ENCODE measurements at regions not wholly inside any gene's neighbourhood (a gene's known extent, or its start where the extent isn't known, plus 50 kb on each side); places are given as distances from the start of the nearest gene placed in this dataset.

DNA sequence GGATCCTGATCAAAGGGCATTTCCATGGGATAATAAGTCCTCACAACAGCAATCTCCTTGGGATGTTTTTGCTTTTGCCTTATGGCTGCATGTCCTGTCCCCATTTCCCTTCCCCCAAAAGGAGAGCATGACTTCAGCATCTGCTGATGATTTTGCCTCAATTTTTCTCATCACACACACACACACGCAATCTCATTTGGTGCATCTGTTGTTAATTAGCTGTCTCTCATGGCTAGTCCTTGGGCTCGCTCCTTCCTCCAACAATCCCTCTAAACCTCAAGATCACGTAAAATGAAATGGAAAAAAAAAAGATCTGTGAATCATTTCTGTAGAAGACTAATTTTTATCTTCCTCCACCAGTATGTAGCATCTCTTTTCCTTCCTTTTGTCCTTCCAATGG lies 153.6 kb downstream of the RBMX2 start:
- Histone ChIP-seq H3K9ac (ENCODE audit: low read length) (no peak overlapping the region), H3K4me3 (ENCODE audit: low read length) (no peak overlapping the region), H3K4me1 (ENCODE audit: low read length) (peaks cover 34% of the 10 kb centered on the region), H3K36me3 (replicated peaks; ENCODE audit: low read depth, low read length) (no peaks in the 10 kb centered on the region), H3K4me2 (ENCODE audit: low read length) (no peak overlapping the region), H4K20me1 (ENCODE audit: insufficient read depth, low read length) (no peaks in the 10 kb centered on the region), H2AFZ (ENCODE audit: low read depth, low read length) (no peak overlapping the region), H3K27ac (ENCODE audit: low read length) (no peak overlapping the region), H3K79me2 (ENCODE audit: low read length) (no peaks in the 10 kb centered on the region), H3K27me3 (ENCODE audit: low read depth, low read length) (peaks cover 24% of the 10 kb centered on the region), H3K9me3 (ENCODE audit: insufficient read depth, low read length) (no peaks in the 10 kb centered on the region)
- no peak for TF ChIP-seq EZH2phosphoT487 (IDR thresholded peaks at IDR 0.05; ENCODE audit: low read depth)
- TF ChIP-seq, protein P1, sequence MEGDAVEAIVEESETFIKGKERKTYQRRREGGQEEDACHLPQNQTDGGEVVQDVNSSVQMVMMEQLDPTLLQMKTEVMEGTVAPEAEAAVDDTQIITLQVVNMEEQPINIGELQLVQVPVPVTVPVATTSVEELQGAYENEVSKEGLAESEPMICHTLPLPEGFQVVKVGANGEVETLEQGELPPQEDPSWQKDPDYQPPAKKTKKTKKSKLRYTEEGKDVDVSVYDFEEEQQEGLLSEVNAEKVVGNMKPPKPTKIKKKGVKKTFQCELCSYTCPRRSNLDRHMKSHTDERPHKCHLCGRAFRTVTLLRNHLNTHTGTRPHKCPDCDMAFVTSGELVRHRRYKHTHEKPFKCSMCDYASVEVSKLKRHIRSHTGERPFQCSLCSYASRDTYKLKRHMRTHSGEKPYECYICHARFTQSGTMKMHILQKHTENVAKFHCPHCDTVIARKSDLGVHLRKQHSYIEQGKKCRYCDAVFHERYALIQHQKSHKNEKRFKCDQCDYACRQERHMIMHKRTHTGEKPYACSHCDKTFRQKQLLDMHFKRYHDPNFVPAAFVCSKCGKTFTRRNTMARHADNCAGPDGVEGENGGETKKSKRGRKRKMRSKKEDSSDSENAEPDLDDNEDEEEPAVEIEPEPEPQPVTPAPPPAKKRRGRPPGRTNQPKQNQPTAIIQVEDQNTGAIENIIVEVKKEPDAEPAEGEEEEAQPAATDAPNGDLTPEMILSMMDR (IDR thresholded peaks at IDR 0.05; ENCODE audit: low read depth, low read length), result no peak

DNA sequence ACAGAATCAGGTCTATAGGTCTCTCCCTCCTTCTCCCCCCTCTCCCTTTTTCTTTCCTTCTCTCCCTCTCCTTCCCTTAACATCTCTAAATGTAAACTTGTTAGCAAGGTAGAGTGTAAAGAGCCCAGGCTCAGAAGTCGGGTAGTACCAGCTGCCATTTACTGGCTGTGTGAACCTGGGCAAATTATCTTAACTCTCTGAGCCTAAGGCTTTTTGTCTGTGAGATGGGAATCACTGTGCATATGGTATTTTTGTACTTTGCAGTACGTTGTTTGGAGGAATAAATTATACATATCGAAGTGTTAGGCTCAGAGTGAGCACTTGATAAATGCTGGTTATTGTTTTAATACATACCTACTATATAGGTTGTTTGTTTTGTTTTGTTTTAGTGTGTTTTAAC lies 154.0 kb downstream of the RBMX2 start:
- Histone ChIP-seq H3K36me3 (replicated peaks; ENCODE audit: low read depth, low read length) (no peaks in the 10 kb centered on the region), H3K9ac (ENCODE audit: low read length) (no peak overlapping the region), H3K4me2 (ENCODE audit: low read length) (no peak overlapping the region), H2AFZ (ENCODE audit: low read depth, low read length) (no peak overlapping the region), H3K9me3 (ENCODE audit: insufficient read depth, low read length) (no peaks in the 10 kb centered on the region), H3K27me3 (ENCODE audit: low read depth, low read length) (peaks cover 20% of the 10 kb centered on the region), H3K27ac (ENCODE audit: low read length) (no peak overlapping the region), H3K79me2 (ENCODE audit: low read length) (no peaks in the 10 kb centered on the region), H3K4me3 (ENCODE audit: low read length) (no peak overlapping the region), H4K20me1 (ENCODE audit: insufficient read depth, low read length) (no peaks in the 10 kb centered on the region), H3K4me1 (ENCODE audit: low read length) (peaks cover 29% of the 10 kb centered on the region)
- TF ChIP-seq, protein P1 (IDR thresholded peaks at IDR 0.05; ENCODE audit: low read depth, low read length), result no peak
- no peak for TF ChIP-seq EZH2phosphoT487 (IDR thresholded peaks at IDR 0.05; ENCODE audit: low read depth)

DNA sequence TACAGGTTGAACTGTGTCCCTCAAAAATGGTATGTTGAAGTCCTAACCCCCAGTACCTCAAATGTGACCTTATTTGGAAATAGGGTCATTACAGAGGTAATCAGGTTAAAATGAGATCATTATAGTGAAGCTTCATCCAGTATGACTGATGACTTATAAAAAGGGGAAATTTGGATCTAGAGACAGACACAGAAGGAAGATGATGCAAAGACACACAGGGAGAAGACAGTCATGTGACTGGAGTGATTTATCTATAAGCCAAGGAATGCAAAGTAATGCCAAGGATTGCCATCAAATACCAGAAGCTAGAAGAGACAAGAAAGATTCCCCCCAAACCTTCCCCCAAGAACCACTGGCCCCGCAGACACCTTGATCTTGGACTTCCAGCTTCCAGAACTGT lies 155.2 kb downstream of the RBMX2 start:
- Histone ChIP-seq H3K36me3 (replicated peaks; ENCODE audit: low read depth, low read length) (no peaks in the 10 kb centered on the region), H4K20me1 (ENCODE audit: insufficient read depth, low read length) (no peaks in the 10 kb centered on the region), H3K27ac (ENCODE audit: low read length) (no peak overlapping the region), H3K4me1 (ENCODE audit: low read length) (peaks cover 25% of the 10 kb centered on the region), H3K27me3 (ENCODE audit: low read depth, low read length) (peaks cover 14% of the 10 kb centered on the region), H3K9me3 (ENCODE audit: insufficient read depth, low read length) (no peaks in the 10 kb centered on the region), H3K4me3 (ENCODE audit: low read length) (no peak overlapping the region), H2AFZ (ENCODE audit: low read depth, low read length) (no peak overlapping the region), H3K79me2 (ENCODE audit: low read length) (no peaks in the 10 kb centered on the region), H3K4me2 (ENCODE audit: low read length) (no peak overlapping the region), H3K9ac (ENCODE audit: low read length) (no peak overlapping the region)
- TF ChIP-seq, protein P1 (IDR thresholded peaks at IDR 0.05; ENCODE audit: low read depth, low read length), result no peak
- no peak for TF ChIP-seq EZH2phosphoT487 (IDR thresholded peaks at IDR 0.05; ENCODE audit: low read depth)

DNA sequence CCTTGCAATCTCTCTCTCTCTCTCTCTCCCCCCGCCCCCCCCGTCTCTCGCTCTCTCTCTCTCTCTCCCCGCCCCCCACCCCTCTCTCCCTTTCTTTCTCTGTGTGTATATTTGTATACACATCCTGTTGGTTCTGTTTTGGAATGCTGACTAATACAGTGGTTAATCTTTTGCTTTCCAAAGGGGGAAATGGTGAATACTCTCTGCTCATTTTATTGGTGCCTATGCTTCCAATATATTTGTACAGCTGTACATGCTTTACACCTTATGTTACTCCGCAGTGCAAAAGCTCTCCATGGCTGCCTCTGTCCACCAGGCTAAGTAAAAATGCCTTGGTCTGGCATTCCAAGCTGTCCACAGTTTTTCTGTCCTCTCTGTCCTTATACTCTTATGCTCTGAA lies 158.8 kb downstream of the RBMX2 start:
- Histone ChIP-seq H3K4me2 (ENCODE audit: low read length) (no peak overlapping the region), H3K9ac (ENCODE audit: low read length) (no peak overlapping the region), H3K36me3 (replicated peaks; ENCODE audit: low read depth, low read length) (no peaks in the 10 kb centered on the region), H3K27ac (ENCODE audit: low read length) (no peak overlapping the region), H4K20me1 (ENCODE audit: insufficient read depth, low read length) (no peaks in the 10 kb centered on the region), H3K27me3 (ENCODE audit: low read depth, low read length) (peaks cover 9% of the 10 kb centered on the region), H3K4me1 (ENCODE audit: low read length) (peaks cover 8% of the 10 kb centered on the region), H3K9me3 (ENCODE audit: insufficient read depth, low read length) (no peaks in the 10 kb centered on the region), H3K4me3 (ENCODE audit: low read length) (no peak overlapping the region), H2AFZ (ENCODE audit: low read depth, low read length) (no peak overlapping the region), H3K79me2 (ENCODE audit: low read length) (no peaks in the 10 kb centered on the region)
- TF ChIP-seq, protein P1 (IDR thresholded peaks at IDR 0.05; ENCODE audit: low read depth, low read length), result no peak

Measured in OCI-LY3 (cell line).